OCI-M1 (cell line): ENCODE measurements at regions not wholly inside any gene's neighbourhood (a gene's known extent, or its start where the extent isn't known, plus 50 kb on each side); places are given as distances from the start of the nearest gene placed in this dataset.
A peak's percentile ranks its signal among the peaks of the same experiment; 100 is the strongest.
"Not testable (repeated sequence)": the region's sequence is repeated elsewhere in the genome, so short reads cannot be mapped to it uniquely, and the experiment has no call there.

ENCODE experiments used
- DNase-seq: peaks from one replicate; lab custom pipeline; 2025; lab: John Stamatoyannopoulos, UW

GRCh38 chr11:81574301-81574700 lies 1159.4 kb downstream of the FAM181B start:
- no peak for DNase-seq

DNA sequence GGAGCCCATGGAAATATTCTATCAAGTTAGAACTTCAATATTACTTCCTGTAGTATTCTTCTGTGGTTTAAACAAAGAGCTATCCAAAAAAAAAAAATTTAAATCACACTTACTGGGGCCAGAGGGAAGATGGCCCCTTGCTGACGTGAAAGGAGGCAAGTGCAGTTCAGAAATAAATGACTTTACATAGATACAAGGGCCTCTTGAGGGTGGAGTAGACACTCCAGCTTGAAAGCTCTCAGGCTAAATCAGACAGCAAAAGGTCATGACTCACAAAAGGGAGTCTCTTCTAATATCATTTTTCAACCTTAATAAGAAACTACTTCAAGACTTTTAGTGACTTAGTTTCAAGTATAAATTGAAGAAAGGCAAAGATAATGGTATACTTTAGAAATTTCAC lies 1160.3 kb downstream of the FAM181B start:
- no peak for DNase-seq

DNA sequence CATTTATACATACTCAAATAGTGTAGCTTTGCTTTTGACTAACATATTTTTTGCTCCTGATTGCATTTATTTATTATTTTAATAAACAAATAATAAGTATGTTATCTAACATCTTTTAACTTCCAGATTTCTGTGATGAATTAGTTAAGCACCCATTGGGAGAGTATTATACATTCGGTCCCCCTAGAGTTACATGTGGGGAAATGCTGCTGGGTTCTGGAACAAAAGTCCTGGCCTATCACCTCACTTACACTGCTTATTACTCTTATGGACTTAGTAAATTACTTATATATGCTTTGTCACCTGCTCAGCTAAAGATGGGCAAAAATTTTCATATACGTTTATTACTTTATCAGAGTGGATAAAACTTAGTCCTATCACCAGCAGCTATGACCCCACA lies 1163.0 kb downstream of the FAM181B start:
- no peak for DNase-seq

DNA sequence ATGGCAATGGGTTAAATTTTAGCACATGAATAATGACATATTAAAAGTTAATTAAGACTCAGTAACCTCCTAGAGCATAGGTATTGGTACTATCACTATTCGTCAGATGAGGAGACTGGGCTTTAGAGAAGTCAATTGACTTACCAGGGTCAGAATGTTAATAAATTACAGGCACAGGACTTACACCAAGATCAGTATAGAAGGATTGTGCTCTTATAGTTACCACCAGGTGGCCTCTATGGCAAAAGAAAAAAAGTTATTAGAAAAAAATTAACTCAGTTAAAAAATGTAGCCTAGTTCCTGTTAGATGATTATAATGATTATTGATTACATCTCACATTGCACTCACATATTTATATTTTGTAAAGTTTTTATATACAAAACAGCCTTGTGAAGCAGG lies 1163.7 kb downstream of the FAM181B start:
- no peak for DNase-seq

DNA sequence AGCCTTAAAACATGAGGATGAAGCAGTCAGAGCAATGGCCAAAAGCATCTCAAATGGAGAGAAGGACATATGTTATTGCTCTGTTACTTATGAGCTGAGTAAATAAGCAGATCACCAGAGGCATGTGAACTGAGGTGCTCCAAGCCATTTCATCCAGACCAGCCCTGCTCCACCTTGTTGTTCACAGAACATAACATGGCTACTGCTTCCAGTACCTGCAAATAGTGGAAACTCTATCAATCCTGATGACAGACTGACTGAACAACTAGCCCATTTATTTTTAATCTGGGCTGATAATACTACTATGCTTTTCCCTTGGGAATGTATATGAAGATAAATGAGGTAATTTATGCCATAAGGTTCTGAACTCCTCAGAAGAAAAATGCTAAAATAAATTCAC lies 1164.7 kb downstream of the FAM181B start:
- no peak for DNase-seq

GRCh38 chr11:81548123-81548522 lies 1185.5 kb downstream of the FAM181B start:
- DNase-seq = no peak

GRCh38 chr11:81539806-81540205 lies 1193.9 kb downstream of the FAM181B start:
- DNase-seq = not testable (repeated sequence)

DNA sequence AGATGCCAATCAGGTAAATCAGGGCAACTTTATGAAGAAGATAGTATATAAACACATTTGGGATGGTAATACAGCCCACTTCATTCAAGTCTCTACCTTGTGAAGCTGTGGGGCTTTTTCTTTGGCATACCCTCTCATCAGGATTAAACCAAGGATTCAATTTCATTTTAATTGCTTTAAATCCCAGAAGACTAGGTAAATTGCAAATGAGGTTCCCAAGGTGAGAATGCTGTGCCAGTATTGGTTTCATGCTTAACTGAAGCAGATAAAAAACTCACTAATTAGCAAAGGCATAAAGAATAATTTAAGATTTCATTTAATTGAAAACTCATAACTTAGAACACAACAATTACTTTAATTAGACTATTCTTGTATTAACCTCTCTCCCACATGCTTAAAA lies 1218.1 kb downstream of the FAM181B start:
- DNase-seq = no peak

GRCh38 chr11:81497202-81497804 lies 1236.4 kb downstream of the FAM181B start:
- peak; percentile 94 for DNase-seq

GRCh38 chr11:81496601-81497000 lies 1237.1 kb downstream of the FAM181B start:
- no peak for DNase-seq

GRCh38 chr11:81495699-81496292 lies 1237.9 kb downstream of the FAM181B start:
- no peak for DNase-seq

- no peak for DNase-seq
Measured at GRCh38 chr11:81494431-81494830, 1239.2 kb downstream of the FAM181B start.

DNA sequence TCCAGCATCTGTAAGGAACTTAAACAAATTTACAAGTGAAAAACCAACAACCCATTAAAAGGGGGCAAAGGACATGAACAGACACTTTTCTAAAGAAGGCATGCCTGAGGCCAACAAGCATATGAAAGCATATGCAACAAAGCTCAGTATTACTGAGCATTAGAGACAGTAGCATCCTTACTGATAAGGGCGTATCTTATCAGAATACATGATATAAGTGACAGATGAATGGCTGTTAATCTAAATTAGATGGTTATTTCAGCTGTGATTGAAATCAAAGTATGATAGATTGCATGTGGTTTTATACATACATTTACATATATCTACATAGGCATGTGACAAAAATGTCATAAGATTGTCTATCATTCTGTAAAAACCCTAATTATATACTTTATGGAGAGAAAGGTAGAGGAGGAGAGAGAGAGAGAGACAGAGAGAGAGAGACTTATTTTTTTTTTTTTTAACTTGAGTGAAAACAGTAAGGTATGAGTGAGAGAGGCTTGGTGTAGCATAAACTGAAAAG lies 1240.7 kb downstream of the FAM181B start:
- DNase-seq = no peak

DNA sequence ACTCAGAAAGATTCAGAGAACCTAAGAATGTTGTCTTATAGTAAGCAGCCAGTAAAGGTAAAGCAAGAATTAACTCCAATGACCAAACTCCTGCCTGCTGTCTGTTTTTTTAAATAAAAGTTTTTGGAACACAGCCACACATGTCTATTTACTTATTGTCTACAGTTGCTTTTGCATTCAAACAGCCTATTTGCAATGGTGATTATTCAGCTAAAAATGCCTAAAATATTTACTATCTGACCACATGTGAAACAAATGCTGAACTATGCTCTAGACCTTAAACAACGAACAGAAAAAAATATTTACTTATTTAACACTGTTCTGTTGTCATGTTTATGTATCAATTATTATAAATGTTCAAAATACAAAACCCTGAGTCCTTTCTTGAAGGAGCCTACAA lies 1246.6 kb downstream of the FAM181B start:
- DNase-seq = no peak

GRCh38 chr11:81484196-81484595 lies 1249.5 kb downstream of the FAM181B start:
- no peak for DNase-seq

GRCh38 chr11:81477277-81477676 lies 1256.4 kb downstream of the FAM181B start:
- no peak for DNase-seq

GRCh38 chr11:81476345-81476744 lies 1257.3 kb downstream of the FAM181B start:
- no peak for DNase-seq

DNA sequence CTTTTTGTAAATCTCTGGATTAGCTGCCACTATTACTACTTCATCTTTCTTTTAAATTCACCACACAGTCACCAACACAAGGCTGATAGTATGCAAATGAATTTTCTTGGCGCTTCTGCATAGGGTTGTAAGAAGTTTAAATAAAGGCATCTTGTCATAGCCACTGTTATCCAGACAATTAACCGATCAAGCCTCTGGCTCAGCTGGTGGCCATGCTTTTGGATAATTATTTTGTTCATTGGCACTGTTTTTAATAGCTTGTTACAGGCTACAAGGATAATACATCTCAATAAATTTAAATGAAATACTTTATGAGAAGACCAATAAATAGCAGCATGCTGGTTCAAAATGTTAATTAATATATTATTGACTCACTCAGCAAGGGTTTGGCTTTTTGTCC lies 1261.0 kb downstream of the FAM181B start:
- no peak for DNase-seq

DNA sequence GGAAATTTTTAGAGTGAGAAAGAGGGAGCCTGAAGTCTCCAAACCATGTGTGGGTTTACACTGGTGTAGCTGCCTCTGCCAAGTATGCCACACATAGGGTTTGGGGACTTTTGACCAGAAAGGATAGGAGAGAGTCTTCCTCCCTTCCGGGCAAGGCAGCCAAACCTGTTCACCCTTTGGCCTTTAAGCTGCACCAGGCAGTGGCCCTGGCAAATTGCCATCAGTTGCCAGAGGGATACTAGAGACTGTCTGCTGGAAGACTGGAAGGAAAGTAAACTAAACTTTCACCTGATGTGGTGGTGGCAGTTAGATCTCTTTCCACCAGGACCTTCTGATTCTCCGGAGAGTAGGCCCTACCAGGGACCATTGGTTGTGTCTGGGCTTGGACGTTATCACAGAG lies 1263.2 kb downstream of the FAM181B start:
- no peak for DNase-seq

DNA sequence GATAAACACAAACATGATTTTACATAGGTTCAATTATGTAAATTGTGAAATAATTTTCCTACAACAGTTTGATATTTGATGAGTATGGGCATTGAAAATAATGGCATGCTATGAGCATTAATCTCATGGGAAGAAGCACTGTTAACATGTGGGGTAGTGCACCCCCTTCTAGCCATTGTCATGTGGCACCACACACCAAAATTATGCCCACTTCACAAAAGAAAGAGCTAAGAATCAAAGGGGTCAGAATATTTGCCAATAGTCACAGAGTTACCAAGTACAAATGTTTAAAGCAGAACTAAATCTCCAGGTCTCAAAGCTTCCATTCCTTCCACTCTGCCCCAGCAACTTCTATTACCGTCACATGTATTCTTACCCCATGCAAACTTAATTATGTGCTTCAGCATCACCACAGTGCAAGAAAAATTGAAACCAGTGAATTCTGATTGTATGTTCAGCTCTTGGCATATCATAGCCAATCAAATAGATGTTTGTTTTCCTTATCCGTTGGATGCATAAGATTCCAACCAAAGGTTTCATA lies 1273.8 kb downstream of the FAM181B start:
- DNase-seq = no peak

DNA sequence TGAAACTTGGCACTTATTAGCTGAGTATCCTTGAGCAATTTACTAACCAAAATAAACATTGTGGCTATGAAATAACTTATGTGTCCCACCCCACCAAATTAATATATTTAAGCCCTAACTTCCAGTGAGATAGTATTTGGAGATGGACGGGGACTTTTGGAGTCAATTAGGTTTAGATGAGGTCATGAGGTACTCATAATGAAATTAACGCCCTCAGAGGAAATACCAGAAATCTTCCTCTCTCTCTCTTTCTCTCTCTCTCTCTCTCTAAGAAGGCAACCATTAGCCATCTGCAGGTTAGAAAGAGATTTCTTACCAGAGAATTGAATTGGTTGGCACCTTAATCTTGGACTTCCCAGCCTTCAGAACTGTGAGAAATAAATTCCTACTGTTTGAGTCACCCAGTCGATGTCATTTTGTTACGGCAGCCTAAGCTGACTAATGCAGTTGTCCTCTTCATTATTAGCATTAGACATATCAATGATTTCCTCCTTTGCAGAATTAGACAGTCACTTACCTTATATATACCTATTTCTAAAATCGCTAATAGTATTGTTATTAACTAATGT lies 1284.0 kb downstream of the FAM181B start:
- DNase-seq = no peak

GRCh38 chr11:81444297-81444696 lies 1289.4 kb downstream of the FAM181B start:
- no peak for DNase-seq

GRCh38 chr11:81432333-81432732 lies 1301.3 kb downstream of the FAM181B start:
- DNase-seq = no peak
